Pancreas (tissue), 10 donors: ENCODE measurements at regions not wholly inside any gene's neighbourhood (a gene's known extent, or its start where the extent isn't known, plus 50 kb on each side); places are given as distances from the start of the nearest gene placed in this dataset.
A peak's percentile ranks its signal among the peaks of the same experiment; 100 is the strongest.
"Not testable (repeated sequence)": the region's sequence is repeated elsewhere in the genome, so short reads cannot be mapped to it uniquely, and the experiment has no call there.

Source experiments
- ATAC-seq, 4 donors: fragments of 200-7000 bp; cut with Tn5 transposase; one replicate each; pipeline versions ENCODE4 v1.8.0 to v1.9.1; 2020; ENCODE audit warnings: mild to moderate bottlenecking in 4 of 4, moderate library complexity in 4 of 4
- DNase-seq, 6 donors: peaks; one replicate each; pipeline ENCODE4 v3.0.0-alpha.2; 2020
- FAIRE-seq: peaks from 2 replicates; lab custom pipeline; 2012; peaks lifted over from hg19 to GRCh38; lab: Jason Lieb, UNC
- H3K27ac ChIP-seq, 4 donors: fragments of 200-600 bp; sonication (generic); 1 replicate in 3 of 4; 2 replicates in 1 of 4; pipeline versions ENCODE4 v1.5.0 to v1.8.0; 2020
- H3K27me3 ChIP-seq, 4 donors: fragments of 200-600 bp; one replicate each; pipeline ENCODE4 v1.8.0; 2021
- H3K36me3 ChIP-seq, 3 donors: fragments of 200-600 bp; sonication (generic) in 1 of 3; one replicate each; pipeline versions ENCODE4 v1.5.0 to v1.8.0; 2020 to 2021
- H3K4me1 ChIP-seq, 3 donors: fragments of 200-600 bp; one replicate each; pipeline ENCODE4 v1.8.0; 2021
- H3K4me3 ChIP-seq, 4 donors: fragments of 200-600 bp; sonication (generic) in 2 of 4; one replicate each; pipeline versions ENCODE4 v1.5.0 to v1.8.0; 2020 to 2021
- H3K9me3 ChIP-seq, 4 donors: fragments of 200-600 bp; one replicate each; pipeline ENCODE4 v1.8.0; 2021
- CTCF ChIP-seq, 4 donors: fragments of 200-600 bp; sonication (generic) in 3 of 4; IDR thresholded peaks; one replicate each; pipeline versions ENCODE4 v1.5.0 to v1.8.0; 2021; ENCODE audit warnings: antibody characterized with exemption in 4 of 4
- whole genome bisulfite sequencing, 2 donors: extraction: QIAGEN DNeasy Blood & Tissue Kit; methylation state at CpG; one replicate each; pipeline ENCODE4 v1.1.7; 2013; 5-methylcytosine and 5-hydroxymethylcytosine counted together
- intact Hi-C, 3 donors: fragments of 100-400 bp; cut with DNase I; formaldehyde crosslinking; loops; one replicate each; pipeline versions ENCODE4 v1.11.1 to v1.14.2; 2022
- donor health status: healthy with polysubstance abuse.
- donor health status: DM: no; HTN: no; CAD: no; lungs with moderate emphysema.
- donor health status: DM: no; HTN: no; CAD: no.
- donor health status: control.
- donor health status: control.
- donor health status: Bipolar disorder and iron deficiency.
- donor health status: DM: yes; HTN: yes; CAD: no.
- donor health status: DM: no; HTN: no; CAD: no.
- donor health status: DM: no; HTN: no; CAD: no.
- donor health status: DM: yes; HTN: yes; CAD: no.

DNA sequence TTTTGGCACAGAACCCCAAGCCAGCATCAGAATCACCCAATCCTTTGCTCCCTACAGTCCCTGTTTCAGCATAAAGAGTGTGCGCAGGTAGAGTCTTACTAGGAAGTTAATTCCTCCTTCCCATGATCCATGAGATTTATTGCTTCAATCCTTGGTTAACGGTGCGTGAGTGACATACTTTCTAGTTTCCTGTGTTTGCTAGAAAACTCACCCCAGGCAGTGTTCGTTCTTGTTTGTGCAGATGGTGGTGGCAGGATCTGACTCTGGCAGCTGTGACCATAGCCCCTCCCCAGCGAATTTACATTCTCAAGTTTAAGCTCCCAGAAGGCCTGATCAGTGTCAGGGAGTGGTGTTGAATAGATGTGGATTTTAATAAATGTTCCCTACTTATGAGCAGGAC lies 106.7 kb upstream of the CCT8L2 start:
- Histone ChIP-seq H3K9me3 (no peaks in the 10 kb centered on the region), H3K27me3 (no peaks in the 10 kb centered on the region), H3K36me3 (no peaks in the 10 kb centered on the region), H3K27ac (no peak overlapping the region), H3K4me3 (no peak overlapping the region), H3K4me1 (no peaks in the 10 kb centered on the region)
- DNase-seq: no peak
- FAIRE-seq: no peak
- ATAC-seq: no peak
- TF ChIP-seq CTCF (IDR thresholded peaks at IDR 0.05): no peak
- 49 to 66% methylated on average over 5 of the region's 5 CpGs for WGBS, 2 donors
- intact Hi-C loops: no loop called here

DNA sequence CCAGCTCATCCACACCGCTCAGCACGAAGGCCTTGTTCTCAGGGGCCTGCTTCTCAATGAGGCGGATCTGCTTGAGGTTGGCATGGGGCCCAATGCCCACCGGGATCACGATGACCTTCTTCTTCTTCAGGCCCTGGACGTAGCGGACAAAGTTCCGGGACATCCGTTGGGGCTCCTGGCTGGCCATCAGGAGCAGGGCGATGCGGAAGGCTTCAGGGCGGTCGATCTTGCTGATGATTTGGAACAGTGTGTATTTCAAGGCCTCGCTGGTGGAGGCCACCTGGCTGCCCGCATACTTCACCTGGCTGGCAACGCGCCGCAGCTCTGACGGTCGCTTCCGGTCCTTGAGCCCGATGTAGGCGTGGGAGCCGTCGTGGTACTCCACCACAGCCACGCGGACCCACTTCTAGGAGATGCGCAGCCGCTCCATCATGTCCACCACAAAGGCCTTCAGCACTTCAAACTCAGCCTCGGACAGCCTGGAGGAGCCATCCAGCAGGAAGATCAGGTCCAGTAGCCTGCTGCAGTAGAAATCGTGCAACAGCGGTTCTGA lies 105.0 kb upstream of the CCT8L2 start:
- H3K9me3 ChIP-seq, H3K36me3 ChIP-seq, ATAC-seq, H3K27ac ChIP-seq, H3K4me1 ChIP-seq, intact Hi-C loops, FAIRE-seq, DNase-seq, H3K4me3 ChIP-seq, H3K27me3 ChIP-seq: not testable (repeated sequence)
- WGBS, 2 donors: 84 to 92% methylated on average over 32 of the region's 32 CpGs

GRCh38 chr22:16696900-16697299 lies 104.3 kb upstream of the CCT8L2 start:
- H3K4me3 ChIP-seq, ATAC-seq, H3K9me3 ChIP-seq, DNase-seq, H3K4me1 ChIP-seq, H3K27ac ChIP-seq, H3K27me3 ChIP-seq, FAIRE-seq, intact Hi-C loops, H3K36me3 ChIP-seq: not testable (repeated sequence)
- WGBS, 2 donors: 76 to 83% methylated on average over 12 of the region's 12 CpGs

GRCh38 chr22:16695261-16695660 lies 102.7 kb upstream of the CCT8L2 start:
- Histone ChIP-seq H3K9me3 (no peaks in the 10 kb centered on the region), H3K4me3 (no peak overlapping the region), H3K27me3 (no peaks in the 10 kb centered on the region), H3K27ac (no peak overlapping the region), H3K4me1 (no peaks in the 10 kb centered on the region), H3K36me3 (no peaks in the 10 kb centered on the region)
- TF ChIP-seq CTCF (IDR thresholded peaks at IDR 0.05): no peak
- ATAC-seq: no peak
- FAIRE-seq: no peak
- 27% methylated on average over 7 of the region's 7 CpGs for WGBS, 2 donors
- no peak for DNase-seq
- intact Hi-C loops: no loop called here

- H3K4me3 ChIP-seq, H3K9me3 ChIP-seq, FAIRE-seq, DNase-seq, ATAC-seq, H3K4me1 ChIP-seq, H3K36me3 ChIP-seq, H3K27me3 ChIP-seq, intact Hi-C loops, H3K27ac ChIP-seq: not testable (repeated sequence)
- 29 to 31% methylated on average over 3 of the region's 3 CpGs for WGBS, 2 donors
These were observed 101.1 kb upstream of the CCT8L2 start for GRCh38 chr22:16693747-16694146.

DNA sequence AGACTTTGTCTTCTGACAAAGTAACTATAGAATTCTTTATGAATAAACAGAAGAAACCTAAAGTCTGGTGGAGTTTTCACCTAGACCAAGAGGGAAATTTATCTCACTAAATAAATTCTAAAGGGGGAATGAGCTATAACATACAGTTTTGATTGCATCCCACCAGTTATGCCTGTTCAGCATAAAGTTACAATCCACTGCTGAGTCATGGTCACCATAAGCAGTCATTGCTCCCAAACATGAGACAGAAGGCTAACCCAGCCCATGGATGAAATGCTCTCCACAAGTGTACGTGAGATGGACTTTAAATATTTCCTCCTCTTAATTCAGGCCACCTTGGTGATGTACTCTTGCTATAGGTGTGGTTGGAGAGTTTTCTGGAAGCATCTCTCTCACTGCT lies 96.7 kb upstream of the CCT8L2 start:
- H3K27me3 ChIP-seq, ATAC-seq, FAIRE-seq, H3K4me1 ChIP-seq, H3K4me3 ChIP-seq, DNase-seq, H3K36me3 ChIP-seq, H3K27ac ChIP-seq, H3K9me3 ChIP-seq, intact Hi-C loops: not testable (repeated sequence)
- 47 to 48% methylated on average over 1 of the region's 1 CpG for WGBS, 2 donors

GRCh38 chr22:16681290-16681689 lies 88.7 kb upstream of the CCT8L2 start:
- H3K27me3 ChIP-seq, H3K4me3 ChIP-seq, ATAC-seq, H3K9me3 ChIP-seq, FAIRE-seq, H3K27ac ChIP-seq, intact Hi-C loops, H3K4me1 ChIP-seq, H3K36me3 ChIP-seq, DNase-seq: not testable (repeated sequence)
- 53 to 70% methylated on average over 1 of the region's 1 CpG for WGBS, 2 donors

DNA sequence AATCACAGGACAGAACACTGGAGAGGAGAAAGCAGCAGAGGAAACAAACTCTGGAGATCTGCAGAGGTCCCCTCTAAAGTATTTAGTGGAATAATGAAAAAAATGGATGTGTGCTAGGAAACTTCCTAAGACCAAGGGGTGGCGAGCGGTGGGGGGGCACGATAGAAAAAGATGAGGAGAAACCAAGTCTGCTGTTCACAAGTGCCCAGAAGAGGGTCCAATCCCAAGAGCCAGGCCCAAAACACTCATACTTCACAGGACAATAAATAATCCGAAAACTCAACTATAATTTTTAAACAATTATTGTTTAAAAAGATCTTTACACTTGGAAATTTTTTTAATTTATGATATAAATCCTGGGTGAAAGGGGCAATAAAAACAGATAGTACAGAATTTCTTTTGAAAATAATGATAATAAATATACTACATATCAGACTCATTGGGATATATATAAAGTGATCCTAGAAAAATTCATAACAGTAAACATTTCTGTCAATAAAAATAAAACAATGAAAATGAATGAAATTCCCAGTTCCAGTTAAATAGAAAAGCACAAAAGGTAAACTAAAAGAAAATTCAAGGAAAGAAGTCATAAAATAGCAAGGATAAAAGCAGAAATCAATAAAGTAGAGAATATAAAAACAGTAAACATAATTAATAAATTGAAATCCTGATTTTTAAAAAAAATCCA lies 87.7 kb upstream of the CCT8L2 start:
- DNase-seq, H3K27me3 ChIP-seq, H3K4me3 ChIP-seq, H3K36me3 ChIP-seq, H3K4me1 ChIP-seq, H3K9me3 ChIP-seq, ATAC-seq, FAIRE-seq, H3K27ac ChIP-seq, intact Hi-C loops: not testable (repeated sequence)
- 25 to 38% methylated on average over 4 of the region's 4 CpGs for WGBS, 2 donors

- H3K27me3 ChIP-seq, H3K4me1 ChIP-seq, H3K9me3 ChIP-seq, ATAC-seq, H3K27ac ChIP-seq, H3K36me3 ChIP-seq, DNase-seq, intact Hi-C loops, H3K4me3 ChIP-seq: not testable (repeated sequence)
- 60 to 68% methylated on average over 5 of the region's 5 CpGs for WGBS, 2 donors
- FAIRE-seq: peak; percentile 64
These were observed 86.7 kb upstream of the CCT8L2 start for GRCh38 chr22:16679191-16679834.

DNA sequence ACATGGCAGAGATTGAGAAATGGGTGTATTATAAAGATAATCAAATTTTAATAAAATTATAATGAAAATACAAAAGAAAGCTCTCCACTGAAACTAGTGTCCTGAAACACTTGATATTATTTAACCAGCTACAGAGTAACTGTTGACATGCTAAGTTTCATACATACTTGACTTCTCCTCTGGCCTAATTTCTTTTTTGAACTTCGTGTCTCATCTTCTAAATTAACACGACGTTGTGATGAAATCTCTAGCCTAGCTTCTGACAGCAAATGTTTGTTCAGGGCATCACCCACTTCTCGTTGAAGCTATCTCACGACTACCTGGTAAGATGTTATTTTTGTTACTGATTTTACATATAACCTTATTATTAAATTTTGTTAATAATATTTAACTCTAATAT lies 80.8 kb upstream of the CCT8L2 start:
- DNase-seq, H3K4me3 ChIP-seq, intact Hi-C loops, H3K9me3 ChIP-seq, H3K36me3 ChIP-seq, H3K27me3 ChIP-seq, FAIRE-seq, ATAC-seq, H3K27ac ChIP-seq, H3K4me1 ChIP-seq: not testable (repeated sequence)
- WGBS, 2 donors: 38 to 59% methylated on average over 5 of the region's 5 CpGs
